ENCODE measurements at regions not wholly inside any gene's neighbourhood (a gene's known extent, or its start where the extent isn't known, plus 50 kb on each side); places are given as distances from the start of the nearest gene placed in this dataset.

DNA sequence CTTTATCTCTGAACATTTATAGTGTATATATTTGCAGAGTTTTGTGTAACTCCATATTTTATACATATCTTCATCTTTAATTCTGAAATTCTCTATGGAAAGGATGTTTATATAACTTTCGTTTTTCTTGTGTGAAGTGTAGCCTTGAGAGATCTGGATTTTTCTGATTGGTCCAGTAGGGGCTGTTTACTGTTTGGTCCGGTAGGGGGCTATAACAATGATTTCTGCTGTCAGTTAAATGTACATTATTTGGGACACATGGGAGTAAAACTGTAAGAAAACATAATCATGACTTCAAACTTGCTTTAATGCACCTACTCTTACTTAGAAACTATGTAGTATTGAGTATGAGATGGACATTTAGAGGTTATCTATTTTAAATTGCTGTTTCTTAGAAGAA lies 527.1 kb upstream of the ARRDC3 start:
- Histone ChIP-seq H2AFZ (ENCODE audit: low read depth, low read length) (no peak overlapping the region), H3K36me3 (ENCODE audit: control insufficient read depth in 2 of 2, extremely low read depth in 1 of 2, insufficient read depth in 2 of 2, low read length in 2 of 2) (no peaks in the 10 kb centered on the region), H3K27me3 (ENCODE audit: control insufficient read depth in 2 of 2, insufficient read depth in 2 of 2, low read length in 2 of 2) (no peaks in the 10 kb centered on the region), H3K9me3 (replicated peaks; ENCODE audit: control insufficient read depth, insufficient read depth, low read length) (no peaks in the 10 kb centered on the region), H3K4me1 (ENCODE audit: control insufficient read depth, extremely low read depth, insufficient read depth, low read length) (no peaks in the 10 kb centered on the region), H3K79me2 (ENCODE audit: control insufficient read depth, insufficient read depth, low read length) (no peaks in the 10 kb centered on the region), H3K9ac (replicated peaks; ENCODE audit: extremely low read depth, insufficient read depth, low read length) (no peak overlapping the region), H3K4me2 (ENCODE audit: insufficient read depth, low read length) (no peak overlapping the region), H3K27ac (ENCODE audit: insufficient read depth, low read depth, low read length) (no peak overlapping the region), H3K4me3 (replicated peaks in 1 of 3; ENCODE audit: insufficient read depth in 1 of 3, low read depth in 1 of 3, low read length in 3 of 3) (no peak overlapping the region), H3K9me1 (replicated peaks; ENCODE audit: control insufficient read depth, extremely low read depth, insufficient read depth, low read length) (no peaks in the 10 kb centered on the region), H4K20me1 (replicated peaks; ENCODE audit: control insufficient read depth, extremely low read depth, insufficient read depth, low read length) (peaks cover 2% of the 10 kb centered on the region)
- ChIA-PET CTCF (no interaction called here), POLR2A (no interaction called here)
- dilution Hi-C loops (cut with MboI; ENCODE audit: extremely low pct_ligation_motif_present, low sequenced_read_pairs): no loop called here
- TF ChIP-seq MYC (IDR thresholded peaks at IDR 0.05; ENCODE audit: low read depth, low read length) (no peak), POLR2A (IDR thresholded peaks at IDR 0.05; ENCODE audit: low read depth, low read length) (no peak), FOS (IDR thresholded peaks at IDR 0.05; ENCODE audit: borderline replicate concordance, insufficient read depth, low read length) (no peak), JUN (IDR thresholded peaks at IDR 0.05; ENCODE audit: borderline replicate concordance, insufficient read depth, insufficient read length, low read depth) (no peak), EZH2 (IDR thresholded peaks at IDR 0.05; ENCODE audit: borderline replicate concordance, low read depth, low read length, severe bottlenecking) (no peak), GATA2 (IDR thresholded peaks at IDR 0.05; ENCODE audit: insufficient read depth, insufficient read length, low read depth, low read length) (no peak), POLR2AphosphoS5 (IDR thresholded peaks at IDR 0.05; ENCODE audit: insufficient read depth, low read depth, low read length) (no peak)
- TF ChIP-seq, protein P1, sequence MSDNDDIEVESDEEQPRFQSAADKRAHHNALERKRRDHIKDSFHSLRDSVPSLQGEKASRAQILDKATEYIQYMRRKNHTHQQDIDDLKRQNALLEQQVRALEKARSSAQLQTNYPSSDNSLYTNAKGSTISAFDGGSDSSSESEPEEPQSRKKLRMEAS (IDR thresholded peaks at IDR 0.05; ENCODE audit: insufficient read depth, insufficient read length): no peak
- TF ChIP-seq, protein P2, sequence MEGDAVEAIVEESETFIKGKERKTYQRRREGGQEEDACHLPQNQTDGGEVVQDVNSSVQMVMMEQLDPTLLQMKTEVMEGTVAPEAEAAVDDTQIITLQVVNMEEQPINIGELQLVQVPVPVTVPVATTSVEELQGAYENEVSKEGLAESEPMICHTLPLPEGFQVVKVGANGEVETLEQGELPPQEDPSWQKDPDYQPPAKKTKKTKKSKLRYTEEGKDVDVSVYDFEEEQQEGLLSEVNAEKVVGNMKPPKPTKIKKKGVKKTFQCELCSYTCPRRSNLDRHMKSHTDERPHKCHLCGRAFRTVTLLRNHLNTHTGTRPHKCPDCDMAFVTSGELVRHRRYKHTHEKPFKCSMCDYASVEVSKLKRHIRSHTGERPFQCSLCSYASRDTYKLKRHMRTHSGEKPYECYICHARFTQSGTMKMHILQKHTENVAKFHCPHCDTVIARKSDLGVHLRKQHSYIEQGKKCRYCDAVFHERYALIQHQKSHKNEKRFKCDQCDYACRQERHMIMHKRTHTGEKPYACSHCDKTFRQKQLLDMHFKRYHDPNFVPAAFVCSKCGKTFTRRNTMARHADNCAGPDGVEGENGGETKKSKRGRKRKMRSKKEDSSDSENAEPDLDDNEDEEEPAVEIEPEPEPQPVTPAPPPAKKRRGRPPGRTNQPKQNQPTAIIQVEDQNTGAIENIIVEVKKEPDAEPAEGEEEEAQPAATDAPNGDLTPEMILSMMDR (IDR thresholded peaks at IDR 0.05; ENCODE audit: extremely low read depth in 1 of 2, insufficient read depth in 1 of 2, low read depth in 1 of 2, low read length in 2 of 2): no peak
- FAIRE-seq (no peak), DNase-seq (ENCODE audit: low read depth, low spot score) (no peak)
- BruUV-seq (replicated peaks): no TSS peak
- intact Hi-C loops (cut with micrococcal nuclease): no loop called here

Data from endothelial cell of umbilical vein (primary cell).